ENCODE measurements at regions not wholly inside any gene's neighbourhood (a gene's known extent, or its start where the extent isn't known, plus 50 kb on each side); places are given as distances from the start of the nearest gene placed in this dataset.

DNA sequence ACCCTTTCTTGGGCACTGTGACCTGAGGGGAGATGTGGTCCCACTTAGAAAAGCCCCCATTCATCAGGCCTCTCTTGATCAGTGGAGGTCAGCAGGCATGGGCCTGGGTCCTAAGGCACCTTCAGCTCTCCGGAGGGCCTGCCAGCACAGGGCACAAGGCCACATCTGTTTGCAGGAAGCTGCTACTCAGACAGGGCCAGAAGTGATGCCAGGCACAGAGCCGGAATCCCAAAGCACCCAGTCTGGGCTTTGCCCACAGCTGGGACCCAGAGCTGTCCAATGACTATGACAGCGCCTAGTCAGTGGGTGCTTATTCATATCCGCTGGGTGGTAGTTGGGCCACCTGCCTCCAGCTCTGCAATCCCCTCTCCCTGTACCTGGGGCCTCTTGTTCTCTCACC lies 63.2 kb upstream of the ELN start:
- peak; percentile 35 for DNase-seq

DNA sequence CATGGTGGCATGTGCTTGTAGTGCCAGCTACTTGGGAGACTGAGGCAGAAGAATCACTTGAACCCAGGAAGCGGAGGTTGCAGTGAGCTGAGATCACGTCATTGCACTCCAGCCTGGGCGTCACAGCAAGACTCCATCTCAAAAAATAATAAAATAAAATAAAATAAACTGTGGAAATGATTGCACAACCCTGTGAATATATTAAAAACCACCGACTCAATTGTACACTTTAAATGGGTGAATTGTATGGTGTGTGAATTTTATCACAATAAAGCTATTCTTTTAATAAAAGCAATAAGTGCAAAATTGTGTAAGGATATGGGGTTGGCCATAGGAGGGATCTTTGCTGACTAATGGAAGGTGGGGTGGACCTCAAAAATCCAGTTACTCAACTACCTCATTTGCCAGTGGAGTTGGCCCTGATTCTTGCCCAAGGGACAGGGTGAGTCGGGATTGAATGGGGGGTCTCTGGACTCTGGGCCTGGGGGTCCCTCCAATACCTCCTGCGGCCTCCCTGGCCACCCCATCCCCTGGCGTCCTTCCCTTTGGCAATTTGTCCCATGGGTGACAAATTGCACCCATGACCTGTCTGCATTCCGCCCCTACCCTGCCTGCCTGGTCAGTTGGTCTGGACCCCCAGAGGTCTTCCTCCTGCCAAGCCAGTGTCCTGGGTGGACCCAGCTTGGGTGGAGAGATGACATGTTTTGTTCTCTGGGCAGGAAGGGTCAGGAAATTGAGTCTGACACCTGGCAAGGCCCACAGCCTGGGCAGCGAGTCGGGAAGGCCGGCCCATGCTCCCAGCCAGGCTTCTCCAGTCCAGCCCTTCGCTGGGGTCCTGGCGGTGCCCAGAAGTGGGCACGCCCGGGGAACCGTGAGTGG lies 61.7 kb upstream of the ELN start:
- DNase-seq, result peak; percentile 30

DNA sequence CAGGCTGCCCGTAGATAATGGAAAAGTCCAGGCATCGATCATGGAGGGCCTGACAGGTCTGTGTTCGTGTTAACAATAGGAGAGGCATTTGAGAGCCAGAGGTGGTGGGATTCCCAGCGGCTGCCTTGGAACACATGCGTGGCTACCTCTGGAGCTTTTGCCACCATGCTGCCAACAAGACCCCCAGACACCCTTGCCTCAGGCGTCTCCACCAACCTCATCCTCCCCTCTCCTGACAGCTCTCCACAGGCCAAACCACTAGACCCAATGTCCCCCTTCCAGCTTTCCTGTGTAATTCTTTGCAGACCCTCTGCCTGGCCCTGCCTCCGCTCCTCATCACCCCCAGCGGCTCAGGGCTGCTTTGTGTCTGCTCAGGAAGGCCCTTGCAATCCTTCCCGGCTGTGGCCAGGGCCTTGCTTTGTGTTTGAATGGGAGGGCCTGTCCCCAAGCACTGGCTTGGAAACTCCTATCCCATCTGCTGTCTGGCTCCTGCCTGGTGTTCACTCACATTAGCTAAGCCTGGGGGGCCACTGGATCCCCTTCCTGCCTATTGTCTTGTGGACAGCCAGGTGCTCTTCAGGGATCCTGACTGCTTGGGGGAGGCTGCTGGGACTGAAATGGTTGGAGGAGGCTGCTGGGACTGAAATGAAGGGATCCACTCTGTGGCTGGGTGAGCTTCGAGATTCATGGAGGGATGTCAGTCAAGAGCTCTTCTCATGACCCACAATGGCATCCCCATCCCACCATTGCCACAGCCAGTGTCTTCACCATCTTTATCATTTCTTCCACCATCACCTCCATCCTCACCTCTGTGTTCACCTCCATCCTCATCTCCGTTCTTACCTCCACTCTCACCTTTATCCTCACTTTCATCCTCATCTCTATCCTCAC lies 60.8 kb upstream of the ELN start:
- peak; percentile 36 for DNase-seq

DNA sequence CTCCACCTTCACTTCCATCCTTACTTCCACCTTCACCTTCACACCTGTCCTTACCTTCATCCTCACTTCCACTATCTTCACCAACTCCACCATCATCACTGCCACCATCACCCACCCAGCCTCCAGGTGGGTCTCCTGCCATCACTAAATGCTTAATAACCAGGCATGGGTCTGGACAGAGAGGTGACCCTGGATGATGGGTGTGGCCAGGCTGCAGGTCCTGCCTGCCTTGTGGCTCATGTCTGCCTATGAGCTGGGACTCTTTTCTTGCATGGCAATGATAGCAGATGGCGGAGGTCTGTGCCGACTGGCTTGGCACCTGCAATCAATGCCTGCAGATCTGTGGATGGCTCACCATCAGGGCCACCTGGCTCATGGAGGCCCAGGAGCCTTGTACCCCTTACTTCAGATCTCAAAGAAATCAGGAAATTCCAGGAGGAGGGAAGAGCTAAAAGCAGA lies 60.1 kb upstream of the ELN start:
- DNase-seq, result peak; percentile 20

DNA sequence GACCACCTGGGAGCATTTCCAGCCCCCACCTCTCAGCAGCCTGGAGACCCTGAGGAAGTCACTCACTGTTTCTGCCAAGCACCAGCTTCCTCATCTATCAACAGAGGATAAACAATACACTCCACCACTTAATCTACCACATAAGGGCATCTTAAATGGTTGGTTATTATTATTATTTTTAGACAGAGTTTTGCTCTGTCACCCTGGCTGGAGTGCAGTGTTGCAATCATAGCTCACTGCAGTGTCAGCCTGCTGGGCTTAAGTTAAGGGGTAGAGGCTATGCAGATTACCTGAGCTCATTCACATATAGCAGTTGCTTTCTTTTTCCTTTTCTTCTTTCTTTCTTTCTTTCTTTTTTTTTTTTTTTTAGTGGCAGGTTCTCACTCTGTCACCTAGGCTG lies 59.5 kb upstream of the ELN start:
- DNase-seq, result peak; percentile 15

DNA sequence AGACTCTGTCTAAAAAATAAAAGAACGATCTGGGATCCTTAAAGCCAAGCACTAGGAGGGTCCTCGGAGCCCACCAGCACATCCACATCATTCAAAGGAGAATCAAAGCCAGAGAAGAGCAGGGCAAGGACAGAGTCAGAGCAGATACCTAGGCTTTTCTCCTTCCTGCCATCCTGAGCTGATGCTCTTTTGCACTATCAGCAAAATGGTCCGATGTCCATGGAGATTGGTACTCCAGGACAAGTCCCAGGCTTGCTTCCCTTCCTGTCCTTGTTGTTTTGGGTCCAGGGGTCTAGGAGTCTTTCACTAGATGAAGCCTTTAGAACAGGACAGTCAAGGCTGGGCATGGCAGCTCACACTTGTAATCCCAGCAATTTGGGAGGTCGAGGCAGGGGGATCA lies 58.0 kb upstream of the ELN start:
- DNase-seq, result peak; percentile 4

DNA sequence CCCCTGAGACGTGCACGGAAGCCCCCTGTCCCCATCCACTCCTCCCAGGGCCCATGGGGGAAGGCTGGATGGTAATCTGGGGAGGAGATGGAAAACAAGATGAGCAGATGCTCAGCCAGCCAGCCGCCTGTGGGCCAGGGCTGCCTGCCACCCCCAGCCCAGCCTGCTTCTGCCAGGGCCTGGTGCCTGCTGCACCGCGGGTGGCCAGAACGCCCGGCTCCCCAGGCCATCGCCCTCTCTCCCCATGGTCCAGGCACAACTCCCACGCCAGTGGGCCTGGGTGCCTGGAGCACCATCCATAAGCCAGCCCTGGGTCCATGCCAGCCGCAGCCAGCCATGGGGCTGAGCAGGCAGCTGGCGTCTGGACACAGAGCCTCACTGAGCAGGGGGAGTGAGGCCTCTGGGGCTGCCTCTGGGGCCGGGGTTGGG lies 57.2 kb upstream of the ELN start:
- DNase-seq, result peak; percentile 42

DNA sequence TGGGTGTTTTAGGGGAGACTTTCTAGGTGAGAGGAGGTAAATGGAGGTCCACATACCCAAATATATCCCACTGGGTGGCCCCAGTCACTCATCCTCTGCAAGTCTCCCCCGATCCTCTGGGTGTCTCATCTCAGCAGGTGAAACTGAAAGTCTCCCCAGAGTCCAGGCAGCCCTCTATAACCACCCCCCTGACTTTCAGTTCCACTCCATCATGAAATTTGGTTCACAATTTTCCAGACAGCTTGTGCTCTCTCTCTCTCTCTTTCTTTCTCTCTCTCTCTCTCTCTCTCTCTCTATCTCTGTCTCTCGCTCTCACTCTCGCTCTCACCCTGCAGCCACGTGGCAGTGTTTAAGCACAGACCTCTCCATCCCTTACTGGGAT lies 56.7 kb upstream of the ELN start:
- DNase-seq, result peak; percentile 38

DNA sequence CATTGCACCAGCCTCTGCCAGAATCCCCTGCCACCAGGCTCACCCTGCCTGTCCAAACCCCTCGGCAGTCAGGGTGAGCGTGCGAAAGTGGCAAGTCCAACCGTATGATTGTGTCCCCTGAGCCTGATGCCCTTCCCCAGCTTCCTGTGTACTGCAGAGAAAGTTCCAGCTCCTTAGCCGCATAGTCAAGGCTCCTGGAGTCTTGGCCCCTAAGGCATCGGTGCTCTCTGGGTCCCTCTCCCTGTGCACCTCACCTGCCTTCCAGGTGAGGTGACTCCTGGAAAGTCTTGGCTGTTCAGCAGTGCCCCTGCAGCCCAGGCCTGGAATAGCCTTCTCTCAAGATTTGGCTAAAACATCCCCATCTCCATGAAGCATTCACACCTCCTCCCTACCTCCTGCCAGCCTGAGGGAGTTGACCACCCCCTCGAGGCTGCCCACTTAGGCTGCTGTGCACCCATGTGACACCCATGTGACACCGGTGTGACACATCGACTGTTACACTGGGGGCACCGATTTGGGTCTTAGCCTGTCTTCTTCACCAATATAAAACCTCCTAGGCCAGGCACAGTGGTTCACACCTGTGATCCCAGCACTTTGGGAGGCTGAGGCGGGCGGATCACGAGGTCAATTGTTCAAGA lies 56.1 kb upstream of the ELN start:
- peak; percentile 32 for DNase-seq

DNA sequence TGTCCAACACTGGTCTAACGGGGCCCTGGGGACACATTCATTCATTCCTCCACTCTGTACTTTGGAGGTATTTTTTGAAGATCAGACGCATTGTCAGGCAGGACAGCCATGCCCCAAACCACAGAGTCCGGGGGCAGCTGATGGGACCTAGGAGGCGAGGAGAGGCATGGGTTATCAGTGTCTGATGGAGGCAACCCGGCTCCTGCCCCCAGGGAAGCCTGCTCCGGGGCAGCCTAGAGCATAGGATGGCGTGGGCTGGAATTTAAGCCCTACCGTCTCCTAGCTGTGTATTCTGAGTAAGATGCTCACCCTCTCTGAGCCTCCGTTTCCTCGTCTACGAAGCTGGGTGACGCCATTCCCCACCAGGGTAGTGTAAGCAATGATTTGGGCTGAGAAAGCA lies 55.4 kb upstream of the ELN start:
- DNase-seq, result no peak

DNA sequence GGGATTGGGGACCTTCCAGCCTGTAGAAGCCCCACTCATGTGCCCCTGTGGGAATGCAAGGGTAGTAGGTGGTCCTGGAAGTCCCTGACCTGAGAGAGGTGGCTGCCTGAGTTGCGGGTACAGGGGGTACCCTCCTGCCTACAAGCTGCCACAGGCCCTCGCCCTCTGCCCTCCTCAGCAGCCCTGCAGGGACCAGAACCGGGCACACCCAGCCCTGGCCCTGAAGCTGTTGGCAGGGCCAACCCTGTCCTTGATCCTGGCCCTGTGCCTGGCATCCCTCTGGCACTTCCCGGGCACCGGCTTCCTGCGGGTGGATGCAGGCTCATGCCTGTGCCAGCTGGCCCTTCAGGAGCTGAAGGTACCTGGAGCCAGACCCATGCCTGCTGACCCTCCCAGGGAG lies 54.9 kb upstream of the ELN start:
- DNase-seq, result no peak

DNA sequence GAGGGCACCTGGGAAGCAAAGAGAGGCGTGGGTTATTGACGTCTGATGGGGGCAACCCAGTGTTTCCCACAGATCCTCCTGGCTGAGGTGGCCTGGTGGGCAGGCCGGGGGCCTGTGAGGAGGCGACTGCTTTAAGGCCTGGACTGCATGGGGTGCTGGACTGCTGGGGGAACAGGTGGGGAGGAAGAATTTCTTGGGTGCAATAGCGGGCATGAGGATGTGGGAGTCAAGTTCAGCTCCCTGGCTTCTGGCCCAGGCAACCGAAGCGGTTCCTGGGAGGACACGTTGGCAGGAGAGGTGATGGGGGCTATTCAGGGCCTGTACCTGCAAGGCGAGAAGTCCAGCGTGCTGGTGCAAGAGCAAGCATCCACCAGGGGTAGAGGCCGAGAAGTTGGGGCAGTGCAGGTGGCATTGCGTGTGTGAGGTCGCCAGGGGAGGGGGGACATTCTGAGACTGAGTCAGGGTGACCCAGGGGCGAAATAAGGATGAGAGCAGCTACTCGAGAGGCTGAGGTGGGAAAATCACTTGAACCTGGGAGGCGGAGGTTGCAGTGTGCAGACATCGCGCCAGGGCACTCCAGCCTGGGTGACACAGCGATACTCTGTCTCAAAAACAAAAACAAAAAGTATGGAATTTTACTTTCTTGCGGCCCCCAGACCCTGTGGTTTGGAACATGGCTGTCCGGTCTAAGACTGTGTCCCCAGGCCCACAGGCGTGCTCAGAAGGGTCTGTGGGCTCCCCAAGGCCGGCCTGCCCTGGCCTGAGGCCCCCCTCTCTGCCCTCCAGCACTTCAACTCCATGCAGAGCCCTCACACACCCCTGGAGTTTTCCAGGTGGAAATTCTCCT lies 53.6 kb upstream of the ELN start:
- DNase-seq, result no peak

DNA sequence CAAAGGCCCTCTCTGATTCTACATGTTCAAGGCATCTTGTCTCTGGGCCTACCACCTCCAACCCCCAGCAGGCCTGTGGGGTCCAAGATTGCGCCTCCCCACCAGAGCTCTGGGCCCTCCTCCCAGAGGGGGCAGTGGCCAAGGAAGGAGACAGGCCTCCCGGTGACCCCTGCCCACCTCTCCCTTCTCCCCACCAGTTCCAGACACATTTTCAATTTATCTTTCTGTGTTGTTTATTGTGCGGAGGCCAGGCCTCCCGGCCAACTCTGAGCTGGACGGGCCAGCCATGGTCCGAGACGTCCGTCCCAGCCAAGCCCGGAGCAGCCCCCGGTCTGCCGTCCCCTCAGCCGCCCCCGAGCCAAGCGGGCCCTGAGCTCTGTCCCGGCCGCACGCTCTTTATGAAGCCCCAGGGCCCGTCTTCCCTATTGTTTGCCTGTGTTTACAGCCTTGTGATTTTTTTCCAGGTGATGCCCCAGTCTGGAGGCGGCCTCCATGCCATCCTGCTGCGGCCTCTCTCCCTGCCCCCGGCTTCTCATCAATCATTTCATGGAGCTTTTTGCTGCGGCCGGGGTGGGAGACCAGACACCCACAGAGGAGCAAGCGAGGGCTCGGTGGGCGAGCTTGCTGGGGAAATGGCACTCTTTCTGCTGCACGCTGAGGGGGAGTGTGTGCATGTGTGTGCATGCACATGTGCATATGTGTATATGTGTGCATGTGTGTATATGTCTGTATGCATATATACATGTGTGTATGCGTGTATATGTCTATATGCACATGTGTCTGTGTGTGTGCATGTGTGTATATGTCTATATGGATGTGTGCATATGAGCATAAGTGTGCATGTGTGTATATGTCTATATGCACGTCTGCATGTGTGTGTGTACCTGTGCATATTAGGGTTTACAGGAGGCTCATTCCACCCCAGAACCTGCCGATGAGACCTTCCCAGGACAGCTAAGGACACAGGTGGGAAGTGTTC lies 52.7 kb upstream of the ELN start:
- DNase-seq, result no peak

DNA sequence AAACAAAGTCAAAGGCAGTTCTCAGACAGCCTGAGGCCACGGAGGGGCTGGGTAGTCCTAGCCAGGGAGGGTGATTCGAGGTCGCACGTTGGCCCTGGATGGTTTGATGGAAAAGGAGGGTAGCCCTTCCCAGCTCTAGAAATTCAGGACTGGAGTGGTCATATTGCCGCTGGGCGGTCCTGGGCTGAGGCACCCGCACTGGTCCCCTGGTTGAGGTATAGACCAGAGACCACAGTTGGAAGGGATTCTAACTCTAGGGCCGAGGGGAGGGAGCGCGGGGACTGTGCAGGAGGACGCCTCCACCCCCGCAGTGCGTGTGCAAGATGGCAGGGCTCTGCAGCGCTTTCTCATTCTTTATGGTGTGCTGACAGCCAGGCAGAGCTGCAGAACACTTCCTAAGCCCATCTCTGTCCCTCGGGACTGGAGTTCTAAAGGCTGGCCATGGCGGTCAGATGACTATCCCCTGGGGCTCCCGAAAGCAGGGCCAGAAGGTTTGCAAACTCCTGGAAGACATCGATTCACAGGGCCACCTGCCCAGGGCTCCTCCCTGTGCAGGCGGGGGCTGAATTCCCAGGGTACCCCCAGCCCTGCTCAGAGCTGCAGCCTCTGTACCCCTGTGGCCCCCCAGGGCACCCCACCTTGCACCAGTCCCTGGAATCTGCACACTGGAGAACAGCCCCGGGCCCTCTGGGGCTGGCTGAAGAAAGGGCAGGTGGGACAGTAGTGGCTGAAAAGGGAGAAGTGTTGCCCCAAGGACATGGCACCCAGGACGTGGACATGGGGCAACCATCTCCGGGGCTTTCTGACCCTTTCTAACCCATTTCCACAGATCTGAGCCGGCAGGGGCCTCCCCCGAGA lies 51.0 kb upstream of the ELN start:
- no peak for DNase-seq

DNA sequence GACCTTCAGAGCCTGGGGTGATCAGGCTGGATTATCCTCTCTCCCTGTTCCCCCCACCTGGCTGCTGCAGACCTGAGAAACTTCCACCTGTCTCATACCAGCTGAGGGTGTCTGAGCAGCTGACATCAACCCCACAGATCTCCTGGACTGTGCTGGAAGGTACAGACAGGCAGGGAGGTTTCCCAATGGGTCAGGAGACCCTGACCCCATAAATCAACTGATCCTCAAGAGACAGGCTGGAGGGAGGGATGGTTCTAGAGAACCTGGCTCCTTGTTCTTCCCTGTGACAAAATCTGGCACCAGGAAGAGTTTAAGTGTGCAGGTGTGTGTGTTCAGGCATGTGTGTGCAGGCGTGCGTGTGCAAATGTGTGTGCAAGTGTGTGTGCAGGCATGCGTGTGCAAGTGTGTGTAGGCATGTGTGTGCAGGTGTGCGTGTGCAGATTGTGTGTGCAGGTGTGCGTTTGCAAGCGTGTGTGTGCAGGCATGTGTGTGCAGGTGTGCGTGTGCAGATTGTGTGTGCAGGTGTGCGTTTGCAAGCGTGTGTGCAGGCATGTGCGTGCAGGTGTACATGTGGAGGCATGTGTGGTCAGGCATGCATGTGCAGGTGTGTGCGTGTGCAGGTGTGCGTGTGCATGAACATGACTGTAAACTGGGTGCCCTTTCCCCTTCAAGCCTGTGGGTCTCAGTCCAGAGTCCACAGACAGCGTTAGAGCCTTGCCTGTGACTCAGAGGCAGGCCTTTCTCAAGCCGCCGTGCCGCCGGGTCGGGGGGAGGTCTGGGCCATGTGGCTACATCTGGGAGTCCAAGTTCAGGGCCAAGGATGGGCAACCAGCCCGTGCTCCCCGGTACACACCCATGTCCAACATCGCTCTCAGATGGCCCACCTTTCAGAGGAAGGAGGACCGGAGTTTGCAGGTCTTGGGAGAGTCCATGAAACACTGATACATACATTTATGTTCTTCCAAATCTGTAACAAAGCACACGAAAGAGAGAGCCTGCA lies 50.1 kb upstream of the ELN start:
- no peak for DNase-seq
